Fibroblast of lung (primary cell): ENCODE measurements at regions not wholly inside any gene's neighbourhood (a gene's known extent, or its start where the extent isn't known, plus 50 kb on each side); places are given as distances from the start of the nearest gene placed in this dataset.

Experiments used
- CTCF ChIP-seq, 2 donors: IDR thresholded peaks in 1 of 2; conservative IDR thresholded peaks in 1 of 2; 1 replicate in 1 of 2; 2 replicates in 1 of 2; pipeline ENCODE4 v1.5.1; 2011 to 2012; ENCODE audit warnings: low read length in 2 of 2, control low read depth in 1 of 2, inconsistent platforms in 1 of 2, low read depth in 1 of 2, mild to moderate bottlenecking in 1 of 2
- EZH2 ChIP-seq: IDR thresholded peaks from 2 replicates; pipeline ENCODE4 v1.5.1; 2012; ENCODE audit warnings: low read length, control low read depth, mild to moderate bottlenecking; ENCODE audit errors: missing control alignments

- no peak for TF ChIP-seq EZH2
- TF ChIP-seq CTCF (conservative IDR thresholded peaks at IDR 0.05 in 1 of 2, IDR thresholded peaks at IDR 0.05 in 1 of 2; ENCODE audit: low read depth in 1 of 2, low read length in 2 of 2): no peak
Measured at GRCh38 chr19:31804668-31805067, 455.4 kb upstream of the TSHZ3 start.
